AG09309 (cell line): ENCODE measurements at regions not wholly inside any gene's neighbourhood (a gene's known extent, or its start where the extent isn't known, plus 50 kb on each side); places are given as distances from the start of the nearest gene placed in this dataset.

Source experiments
- DNase-seq: peaks from one replicate; pipeline ENCODE4 v3.0.0-alpha.2; 2010; ENCODE audit warnings: low read depth
- H3K4me3 ChIP-seq: 2 replicates; pipeline ENCODE4 v1.5.1; 2011; ENCODE audit warnings: mild to moderate bottlenecking, low read depth, low read length, moderate library complexity; ENCODE audit not compliant: control insufficient read depth
- CTCF ChIP-seq: IDR thresholded peaks from 2 replicates; pipeline ENCODE4 v1.5.1; 2011; ENCODE audit warnings: mild to moderate bottlenecking, low read depth, low read length, inconsistent platforms; ENCODE audit not compliant: insufficient read depth, control insufficient read depth; ENCODE audit errors: missing control alignments

- DNase-seq = no peak
- no peak overlapping the region for H3K4me3 ChIP-seq
- TF ChIP-seq CTCF = no peak
These were observed 244.1 kb downstream of the ICOS start for GRCh38 chr2:204180649-204181048.

- no peak for TF ChIP-seq CTCF
- no peak for DNase-seq
- no peak overlapping the region for H3K4me3 ChIP-seq
These were observed 247.0 kb downstream of the ICOS start for GRCh38 chr2:204183608-204184007.

- DNase-seq = no peak
- TF ChIP-seq CTCF = no peak
- no peak overlapping the region for H3K4me3 ChIP-seq
These were observed 247.7 kb downstream of the ICOS start for GRCh38 chr2:204184226-204184625.

- H3K4me3 ChIP-seq = no peak overlapping the region
- no peak for TF ChIP-seq CTCF
- no peak for DNase-seq
These were observed 250.9 kb downstream of the ICOS start for GRCh38 chr2:204187229-204188083.

- DNase-seq = no peak
- H3K4me3 ChIP-seq = no peak overlapping the region
- TF ChIP-seq CTCF = no peak
These were observed 255.0 kb downstream of the ICOS start for GRCh38 chr2:204191574-204191973.

- no peak overlapping the region for H3K4me3 ChIP-seq
- TF ChIP-seq CTCF = no peak
- DNase-seq = no peak
These were observed 258.9 kb downstream of the ICOS start for GRCh38 chr2:204195498-204195897.
